KMS-11 (cell line): ENCODE measurements at regions not wholly inside any gene's neighbourhood (a gene's known extent, or its start where the extent isn't known, plus 50 kb on each side); places are given as distances from the start of the nearest gene placed in this dataset.

ENCODE experiments used
- H2AFZ ChIP-seq: fragments of 200-600 bp; sonication (generic); 2 replicates; pipeline ENCODE4 v1.6.1; 2016; ENCODE audit warnings: antibody characterized with exemption, mixed run types, low read depth
- H3K27ac ChIP-seq: fragments of 200-600 bp; sonication (generic); 2 replicates; pipeline ENCODE4 v1.6.1; 2016; ENCODE audit warnings: mild to moderate bottlenecking, mixed run types
- H3K27me3 ChIP-seq: fragments of 200-600 bp; sonication (generic); 2 replicates; pipeline ENCODE4 v1.6.1; 2017; ENCODE audit warnings: mild to moderate bottlenecking, low read depth, mixed run types, moderate library complexity; ENCODE audit not compliant: insufficient read depth
- H3K36me3 ChIP-seq: fragments of 200-600 bp; sonication (generic); 2 replicates; pipeline ENCODE4 v1.6.1; 2017; ENCODE audit warnings: mild to moderate bottlenecking, mixed run types; ENCODE audit not compliant: insufficient read depth
- H3K4me1 ChIP-seq: fragments of 200-600 bp; sonication (generic); 2 replicates; pipeline ENCODE4 v1.6.1; 2016; ENCODE audit warnings: mild to moderate bottlenecking, low read depth, mixed run types; ENCODE audit not compliant: poor library complexity, severe bottlenecking
- H3K4me2 ChIP-seq: fragments of 200-600 bp; sonication (generic); 2 replicates; pipeline ENCODE4 v1.7.0; 2016; ENCODE audit warnings: mild to moderate bottlenecking, mixed run types
- H3K4me3 ChIP-seq: fragments of 200-600 bp; sonication (generic); IDR thresholded peaks from 2 replicates; pipeline ENCODE4 v1.6.1; 2017; ENCODE audit warnings: low read depth, low read length, mixed read lengths; ENCODE audit not compliant: insufficient read depth
- H3K79me2 ChIP-seq: fragments of 200-600 bp; sonication (generic); 2 replicates; pipeline ENCODE4 v1.6.1; 2016; ENCODE audit warnings: low read depth, mixed run types; ENCODE audit not compliant: insufficient read depth
- H3K9ac ChIP-seq: fragments of 200-600 bp; sonication (generic); 2 replicates; pipeline ENCODE4 v1.6.1; 2016; ENCODE audit warnings: mild to moderate bottlenecking, mixed run types
- H4K20me1 ChIP-seq: fragments of 200-600 bp; sonication (generic); 2 replicates; pipeline ENCODE4 v1.6.1; 2016; ENCODE audit warnings: mild to moderate bottlenecking, mixed run types; ENCODE audit not compliant: insufficient read depth
- CTCF ChIP-seq: fragments of 200-600 bp; sonication (generic); conservative IDR thresholded peaks from 2 replicates; pipeline ENCODE4 v1.6.1; 2017; ENCODE audit warnings: low read depth, mild to moderate bottlenecking, antibody characterized with exemption, low read length, moderate library complexity, mixed read lengths

GRCh38 chr11:11076276-11076675, 218.4 kb upstream of the ZBED5 start:
- Histone ChIP-seq H3K27me3 (no peaks in the 10 kb centered on the region), H2AFZ (no peak overlapping the region), H3K4me1 (no peaks in the 10 kb centered on the region), H3K4me2 (no peak overlapping the region), H3K27ac (no peak overlapping the region), H3K9ac (no peak overlapping the region), H3K36me3 (no peaks in the 10 kb centered on the region), H3K79me2 (no peaks in the 10 kb centered on the region), H3K4me3 (no peak overlapping the region), H4K20me1 (no peaks in the 10 kb centered on the region)
- no peak for TF ChIP-seq CTCF

GRCh38 chr11:11075515-11076171, 217.8 kb upstream of the ZBED5 start:
- H3K9ac ChIP-seq, result no peak overlapping the region
- H2AFZ ChIP-seq, result no peak overlapping the region
- no peaks in the 10 kb centered on the region for H3K27me3 ChIP-seq
- no peak overlapping the region for H3K27ac ChIP-seq
- TF ChIP-seq CTCF, result no peak
- no peaks in the 10 kb centered on the region for H3K4me1 ChIP-seq
- no peak overlapping the region for H3K4me2 ChIP-seq
- H4K20me1 ChIP-seq, result no peaks in the 10 kb centered on the region
- H3K36me3 ChIP-seq, result no peaks in the 10 kb centered on the region
- H3K79me2 ChIP-seq, result no peaks in the 10 kb centered on the region
- H3K4me3 ChIP-seq, result no peak overlapping the region

- no peaks in the 10 kb centered on the region for H3K4me1 ChIP-seq
- H2AFZ ChIP-seq, result no peak overlapping the region
- H3K27me3 ChIP-seq, result no peaks in the 10 kb centered on the region
- H3K9ac ChIP-seq, result no peak overlapping the region
- H3K4me3 ChIP-seq, result no peak overlapping the region
- H3K36me3 ChIP-seq, result no peaks in the 10 kb centered on the region
- no peaks in the 10 kb centered on the region for H4K20me1 ChIP-seq
- H3K79me2 ChIP-seq, result no peaks in the 10 kb centered on the region
- TF ChIP-seq CTCF, result no peak
- no peak overlapping the region for H3K27ac ChIP-seq
- no peak overlapping the region for H3K4me2 ChIP-seq
These were observed 217.0 kb upstream of the ZBED5 start for GRCh38 chr11:11074686-11075335.

- no peaks in the 10 kb centered on the region for H3K4me1 ChIP-seq
- H3K36me3 ChIP-seq, result no peaks in the 10 kb centered on the region
- H3K27me3 ChIP-seq, result no peaks in the 10 kb centered on the region
- H3K27ac ChIP-seq, result no peak overlapping the region
- H3K4me2 ChIP-seq, result no peak overlapping the region
- TF ChIP-seq CTCF, result no peak
- no peaks in the 10 kb centered on the region for H3K79me2 ChIP-seq
- no peak overlapping the region for H3K9ac ChIP-seq
- H3K4me3 ChIP-seq, result no peak overlapping the region
- no peaks in the 10 kb centered on the region for H4K20me1 ChIP-seq
- no peak overlapping the region for H2AFZ ChIP-seq
These were observed 216.1 kb upstream of the ZBED5 start for GRCh38 chr11:11073996-11074395.
